GM20000 (cell line): ENCODE measurements at regions not wholly inside any gene's neighbourhood (a gene's known extent, or its start where the extent isn't known, plus 50 kb on each side); places are given as distances from the start of the nearest gene placed in this dataset.
"Not testable (repeated sequence)": the region's sequence is repeated elsewhere in the genome, so short reads cannot be mapped to it uniquely, and the experiment has no call there.

ENCODE experiments used
- DNase-seq: peaks from one replicate; pipeline ENCODE4 v3.0.0; 2012; ENCODE audit warnings: low spot score
- TF ChIP-seq, protein P1 (sequence below): IDR thresholded peaks from 2 replicates; pipeline ENCODE4 v1.5.1; 2012; ENCODE audit warnings: mild to moderate bottlenecking, control low read depth; ENCODE audit errors: extremely low read depth, missing control alignments

DNA sequence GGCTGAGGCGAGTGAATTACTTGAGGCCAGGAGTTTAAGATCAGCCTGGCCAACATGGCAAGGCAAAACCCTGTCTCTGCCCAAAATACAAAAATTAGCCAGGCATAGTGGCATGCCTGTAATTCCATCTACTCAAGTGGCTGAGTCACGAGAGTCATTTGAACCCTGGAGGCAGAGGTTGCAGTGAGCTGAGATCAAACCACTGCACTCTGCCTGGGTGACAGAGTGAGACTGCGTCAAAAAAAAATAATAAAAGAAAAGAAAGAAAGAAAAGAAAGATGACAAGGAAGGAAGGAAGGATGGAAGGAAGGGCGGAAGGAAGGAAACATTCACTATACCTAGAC lies 159.6 kb upstream of the CNOT2 start:
- TF ChIP-seq, protein P1, sequence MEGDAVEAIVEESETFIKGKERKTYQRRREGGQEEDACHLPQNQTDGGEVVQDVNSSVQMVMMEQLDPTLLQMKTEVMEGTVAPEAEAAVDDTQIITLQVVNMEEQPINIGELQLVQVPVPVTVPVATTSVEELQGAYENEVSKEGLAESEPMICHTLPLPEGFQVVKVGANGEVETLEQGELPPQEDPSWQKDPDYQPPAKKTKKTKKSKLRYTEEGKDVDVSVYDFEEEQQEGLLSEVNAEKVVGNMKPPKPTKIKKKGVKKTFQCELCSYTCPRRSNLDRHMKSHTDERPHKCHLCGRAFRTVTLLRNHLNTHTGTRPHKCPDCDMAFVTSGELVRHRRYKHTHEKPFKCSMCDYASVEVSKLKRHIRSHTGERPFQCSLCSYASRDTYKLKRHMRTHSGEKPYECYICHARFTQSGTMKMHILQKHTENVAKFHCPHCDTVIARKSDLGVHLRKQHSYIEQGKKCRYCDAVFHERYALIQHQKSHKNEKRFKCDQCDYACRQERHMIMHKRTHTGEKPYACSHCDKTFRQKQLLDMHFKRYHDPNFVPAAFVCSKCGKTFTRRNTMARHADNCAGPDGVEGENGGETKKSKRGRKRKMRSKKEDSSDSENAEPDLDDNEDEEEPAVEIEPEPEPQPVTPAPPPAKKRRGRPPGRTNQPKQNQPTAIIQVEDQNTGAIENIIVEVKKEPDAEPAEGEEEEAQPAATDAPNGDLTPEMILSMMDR = no peak
- DNase-seq = no peak

- not testable (repeated sequence) for DNase-seq
Measured at GRCh38 chr12:70086372-70086771, 156.9 kb upstream of the CNOT2 start.

DNA sequence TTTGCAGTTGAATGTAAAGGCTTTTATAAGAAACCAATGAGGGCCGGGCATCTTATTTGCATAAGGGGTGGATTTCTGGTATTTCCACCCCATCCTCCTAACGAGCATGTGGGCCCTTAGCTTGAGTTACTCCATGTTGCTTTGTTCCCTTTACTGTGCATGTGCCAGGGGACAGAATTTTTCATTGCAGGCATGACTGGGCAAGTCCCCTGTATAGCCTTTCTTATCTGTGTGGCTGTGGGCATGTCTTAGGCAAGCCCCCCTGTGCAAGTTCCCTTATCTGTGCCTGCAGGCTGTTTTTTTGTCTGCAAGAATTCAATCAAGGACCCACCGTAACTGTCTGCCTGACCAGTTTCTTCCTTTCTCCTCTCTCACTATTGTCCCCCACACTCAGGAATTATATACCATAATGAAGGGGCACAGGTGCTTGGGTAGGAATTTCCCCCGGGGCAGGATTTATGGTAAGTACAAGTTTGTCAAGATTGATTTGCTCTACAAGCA lies 152.2 kb upstream of the CNOT2 start:
- TF ChIP-seq, protein P1 = no peak
- DNase-seq = no peak

- DNase-seq = no peak
- TF ChIP-seq, protein P1 = no peak
Measured at GRCh38 chr12:70094467-70094866, 148.8 kb upstream of the CNOT2 start.

DNA sequence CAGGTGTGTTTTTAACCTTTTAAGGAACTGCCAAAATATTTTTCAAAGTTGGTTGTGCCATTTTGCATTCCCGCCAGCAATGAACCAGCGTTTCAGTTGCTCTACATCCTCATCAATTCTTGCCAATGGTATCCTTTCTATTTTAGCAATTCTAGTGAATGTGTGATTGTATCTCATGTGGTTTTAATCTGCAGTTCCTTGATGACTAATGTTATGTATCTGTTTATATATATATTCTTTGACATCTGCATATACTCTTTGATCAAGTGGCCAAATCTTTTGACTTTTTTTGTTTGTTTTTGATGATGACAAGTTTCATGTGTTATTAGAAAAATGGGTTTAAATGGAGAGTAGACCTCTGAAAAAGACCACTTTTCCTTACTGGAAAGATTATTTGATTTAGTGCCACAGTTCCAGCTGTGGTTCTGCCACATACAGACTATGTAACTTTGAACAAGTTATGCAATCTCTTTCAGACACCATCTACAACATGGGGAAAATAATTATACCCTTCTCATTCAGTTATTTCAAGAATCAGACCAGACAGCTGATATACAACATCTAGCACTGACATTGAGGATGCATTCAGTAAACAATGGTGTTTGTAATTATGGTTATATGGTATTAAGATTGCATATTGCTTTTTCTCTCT lies 146.3 kb upstream of the CNOT2 start:
- DNase-seq = no peak
- TF ChIP-seq, protein P1 = no peak

DNA sequence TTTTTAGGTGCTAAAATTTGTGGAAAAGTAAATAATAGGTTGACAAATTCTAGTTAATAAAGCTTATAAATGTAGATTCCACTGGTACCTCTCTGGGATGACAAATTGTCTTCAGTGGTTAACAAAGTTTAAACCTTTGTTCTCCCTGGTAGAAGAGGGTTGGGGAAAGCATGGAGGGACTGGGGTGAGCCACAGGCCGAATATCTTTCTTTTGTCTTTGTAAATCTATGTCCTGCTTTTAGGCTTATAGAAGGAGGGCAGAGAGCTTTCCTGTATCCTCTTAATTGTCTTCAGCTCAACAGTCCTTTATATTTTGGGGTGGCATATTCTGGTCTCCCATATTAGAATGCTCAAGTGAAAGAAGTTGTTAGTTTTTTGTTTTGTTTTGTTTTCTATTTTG lies 142.2 kb upstream of the CNOT2 start:
- DNase-seq = no peak
- TF ChIP-seq, protein P1 = no peak

DNA sequence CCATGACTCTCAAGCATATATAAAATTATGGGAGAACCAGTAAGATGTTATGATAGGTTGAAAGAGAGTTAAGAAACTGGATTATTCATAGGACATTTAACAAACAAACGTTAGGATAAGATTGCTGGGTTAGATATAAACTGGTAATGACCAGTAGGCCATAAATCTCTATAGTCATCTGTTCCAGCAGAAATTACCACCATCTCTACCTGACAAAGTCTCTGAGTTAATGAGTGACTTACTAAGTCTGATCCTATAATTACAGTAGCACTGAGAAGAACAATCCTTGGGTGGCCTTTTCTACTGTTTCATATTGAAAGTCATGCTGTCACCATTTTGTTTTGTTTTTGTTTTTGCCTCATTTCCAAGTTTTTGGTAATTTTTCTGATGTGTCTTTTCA lies 136.9 kb upstream of the CNOT2 start:
- TF ChIP-seq, protein P1 = no peak
- no peak for DNase-seq

- TF ChIP-seq, protein P1 = no peak
- DNase-seq = no peak
Measured at GRCh38 chr12:70110085-70110484, 133.1 kb upstream of the CNOT2 start.
